Suprapubic skin (tissue), 3 donors: ENCODE measurements at regions not wholly inside any gene's neighbourhood (a gene's known extent, or its start where the extent isn't known, plus 50 kb on each side); places are given as distances from the start of the nearest gene placed in this dataset.

ENCODE experiments used
- EP300 ChIP-seq: sonication (generic); formaldehyde crosslinking; IDR thresholded peaks from one replicate; pipeline ENCODE4 v1.6.1; 2017; ENCODE audit warnings: antibody characterized with exemption
- TF ChIP-seq, protein P1 (sequence below), 2 donors: fragments of 200-600 bp in 1 of 2; fragments of 450-650 bp in 1 of 2; sonication (generic) in 1 of 2; IDR thresholded peaks; one replicate each; pipeline ENCODE4 v1.5.1; 2016 to 2019; ENCODE audit warnings: antibody characterized with exemption in 2 of 2, mild to moderate bottlenecking in 1 of 2, moderate library complexity in 1 of 2

DNA sequence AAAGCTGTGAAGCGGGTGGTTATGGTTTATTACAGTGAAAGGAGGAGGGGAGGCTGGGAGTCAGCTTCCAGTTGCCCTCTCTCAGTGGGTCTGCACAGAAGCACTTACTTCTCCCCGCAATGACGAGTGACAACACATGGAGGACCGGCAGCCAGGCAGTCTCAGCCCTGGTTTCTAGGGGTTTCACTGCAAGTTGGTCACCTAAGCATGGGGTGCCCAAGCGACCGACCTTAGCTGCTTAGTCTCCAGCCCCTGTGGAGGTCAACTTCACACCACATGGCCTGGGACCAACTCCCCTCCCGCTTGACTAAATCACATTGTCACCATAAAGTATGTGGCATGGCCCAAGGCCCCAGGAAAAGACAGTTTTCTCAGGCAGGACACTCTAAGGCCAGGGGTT, 99.9 kb upstream of the ZNF32 start:
- TF ChIP-seq, protein P1, sequence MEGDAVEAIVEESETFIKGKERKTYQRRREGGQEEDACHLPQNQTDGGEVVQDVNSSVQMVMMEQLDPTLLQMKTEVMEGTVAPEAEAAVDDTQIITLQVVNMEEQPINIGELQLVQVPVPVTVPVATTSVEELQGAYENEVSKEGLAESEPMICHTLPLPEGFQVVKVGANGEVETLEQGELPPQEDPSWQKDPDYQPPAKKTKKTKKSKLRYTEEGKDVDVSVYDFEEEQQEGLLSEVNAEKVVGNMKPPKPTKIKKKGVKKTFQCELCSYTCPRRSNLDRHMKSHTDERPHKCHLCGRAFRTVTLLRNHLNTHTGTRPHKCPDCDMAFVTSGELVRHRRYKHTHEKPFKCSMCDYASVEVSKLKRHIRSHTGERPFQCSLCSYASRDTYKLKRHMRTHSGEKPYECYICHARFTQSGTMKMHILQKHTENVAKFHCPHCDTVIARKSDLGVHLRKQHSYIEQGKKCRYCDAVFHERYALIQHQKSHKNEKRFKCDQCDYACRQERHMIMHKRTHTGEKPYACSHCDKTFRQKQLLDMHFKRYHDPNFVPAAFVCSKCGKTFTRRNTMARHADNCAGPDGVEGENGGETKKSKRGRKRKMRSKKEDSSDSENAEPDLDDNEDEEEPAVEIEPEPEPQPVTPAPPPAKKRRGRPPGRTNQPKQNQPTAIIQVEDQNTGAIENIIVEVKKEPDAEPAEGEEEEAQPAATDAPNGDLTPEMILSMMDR (IDR thresholded peaks at IDR 0.05) = no peak
- no peak for TF ChIP-seq EP300
